Neural cell (in vitro differentiated cells): ENCODE measurements at regions not wholly inside any gene's neighbourhood (a gene's known extent, or its start where the extent isn't known, plus 50 kb on each side); places are given as distances from the start of the nearest gene placed in this dataset.

Source experiments
- H2AFZ ChIP-seq: fragments of 200-600, 300-800 bp; sonication (generic), shearing (Covaris generic); 2 replicates; pipeline ENCODE4 v1.6.0; 2014; ENCODE audit warnings: low read depth, mild to moderate bottlenecking, antibody characterized with exemption, low read length, moderate library complexity
- H3F3A ChIP-seq: fragments of 200-600 bp; shearing (Covaris generic); 2 replicates; pipeline ENCODE4 v1.6.1; 2016; ENCODE audit warnings: mild to moderate bottlenecking, moderate library complexity, mixed read lengths, antibody characterized with exemption, low read length; ENCODE audit not compliant: insufficient read depth, poor library complexity, severe bottlenecking
- H3K27ac ChIP-seq: fragments of 200-600, 300-800 bp; sonication (generic), shearing (Covaris generic); 2 replicates; pipeline ENCODE4 v1.5.1; 2014; ENCODE audit warnings: mild to moderate bottlenecking, low read length, moderate library complexity
- H3K27me3 ChIP-seq: fragments of 300-800, 200-600 bp; sonication (generic), shearing (Covaris generic); 2 replicates; pipeline ENCODE4 v1.6.0; 2014; ENCODE audit warnings: mild to moderate bottlenecking, low read depth, low read length, moderate library complexity; ENCODE audit not compliant: insufficient read depth
- H3K36me3 ChIP-seq: fragments of 300-800, 200-600 bp; sonication (generic), shearing (Covaris generic); 2 replicates; pipeline ENCODE4 v1.5.1; 2014; ENCODE audit warnings: mild to moderate bottlenecking, antibody characterized with exemption, low read length, moderate library complexity; ENCODE audit not compliant: insufficient read depth
- H3K4me2 ChIP-seq: fragments of 300-800, 200-600 bp; sonication (generic), shearing (Covaris generic); 2 replicates; pipeline ENCODE4 v1.6.0; 2014; ENCODE audit warnings: mild to moderate bottlenecking, low read length
- H3K4me3 ChIP-seq: fragments of 300-800, 200-600 bp; sonication (generic), shearing (Covaris generic); 2 replicates; pipeline ENCODE4 v1.5.1; 2014; ENCODE audit warnings: mild to moderate bottlenecking, low read length, moderate library complexity
- H3K79me2 ChIP-seq: fragments of 200-600 bp; shearing (Covaris generic); replicated peaks from 2 replicates; pipeline ENCODE4 v1.6.0; 2014; ENCODE audit warnings: mild to moderate bottlenecking, low read length, moderate library complexity; ENCODE audit not compliant: insufficient read depth
- H3K9ac ChIP-seq: fragments of 300-800, 200-600 bp; sonication (generic), shearing (Covaris generic); 2 replicates; pipeline ENCODE4 v1.6.1; 2016; ENCODE audit warnings: mild to moderate bottlenecking, low read length, mixed read lengths
- H3K9me2 ChIP-seq: fragments of 200-600 bp; shearing (Covaris generic); 2 replicates; pipeline ENCODE4 v1.6.1; 2016; ENCODE audit warnings: mild to moderate bottlenecking, low read length, mixed read lengths; ENCODE audit not compliant: insufficient read depth
- H3K9me3 ChIP-seq: fragments of 200-600, 300-800 bp; sonication (generic), shearing (Covaris generic); 2 replicates; pipeline ENCODE4 v1.6.1; 2016; ENCODE audit warnings: mild to moderate bottlenecking, mixed run types, low read length, moderate library complexity, mixed read lengths
- H4K20me1 ChIP-seq: fragments of 200-600 bp; shearing (Covaris generic); 2 replicates; pipeline ENCODE4 v1.6.1; 2016; ENCODE audit warnings: mild to moderate bottlenecking, mixed run types; ENCODE audit not compliant: insufficient read depth
- CTCF ChIP-seq: fragments of 450-650 bp; IDR thresholded peaks from 2 replicates; pipeline ENCODE4 v1.5.1; 2014; ENCODE audit warnings: antibody characterized with exemption, mild to moderate bottlenecking, moderate library complexity; ENCODE audit not compliant: poor library complexity, severe bottlenecking
- EP300 ChIP-seq: fragments of 450-650 bp; conservative IDR thresholded peaks from 2 replicates; pipeline ENCODE4 v1.6.1; 2014; ENCODE audit warnings: antibody characterized with exemption, mild to moderate bottlenecking, moderate library complexity; ENCODE audit not compliant: poor library complexity, severe bottlenecking
- EZH2 ChIP-seq: fragments of 200-600, 300-800 bp; shearing (Covaris generic), sonication (generic); IDR thresholded peaks from 2 replicates; pipeline ENCODE4 v1.6.1; 2014; ENCODE audit warnings: antibody characterized with exemption, low read length, borderline replicate concordance, mild to moderate bottlenecking; ENCODE audit not compliant: insufficient read depth, poor library complexity, severe bottlenecking
- MXI1 ChIP-seq: fragments of 450-650 bp; conservative IDR thresholded peaks from 2 replicates; pipeline ENCODE4 v1.6.1; 2014; ENCODE audit warnings: antibody characterized with exemption, mild to moderate bottlenecking; ENCODE audit not compliant: poor library complexity, severe bottlenecking
- POLR2AphosphoS5 ChIP-seq: IDR thresholded peaks from 2 replicates; pipeline ENCODE4 v1.6.1; 2012
- RAD21 ChIP-seq: fragments of 450-650 bp; conservative IDR thresholded peaks from 2 replicates; pipeline ENCODE4 v1.6.1; 2014; ENCODE audit warnings: antibody characterized with exemption, mild to moderate bottlenecking, moderate library complexity
- REST ChIP-seq: IDR thresholded peaks from 2 replicates; pipeline ENCODE4 v1.6.1; 2012; ENCODE audit warnings: borderline replicate concordance
- SMC3 ChIP-seq: fragments of 450-650 bp; conservative IDR thresholded peaks from 2 replicates; pipeline ENCODE4 v1.6.1; 2014; ENCODE audit warnings: antibody characterized with exemption, mild to moderate bottlenecking, moderate library complexity; ENCODE audit not compliant: poor library complexity
- TAF1 ChIP-seq: IDR thresholded peaks from 2 replicates; pipeline ENCODE4 v1.6.1; 2012; ENCODE audit warnings: low read depth

GRCh38 chr5:66324357-66324756 is 180.3 kb downstream of the SREK1 start:
- no peaks in the 10 kb centered on the region for H3K27me3 ChIP-seq
- no peak overlapping the region for H3K4me2 ChIP-seq
- H3K27ac ChIP-seq = no peak overlapping the region
- H3K4me3 ChIP-seq = no peak overlapping the region
- H3K79me2 ChIP-seq = no peaks in the 10 kb centered on the region
- no peaks in the 10 kb centered on the region for H4K20me1 ChIP-seq
- no peaks in the 10 kb centered on the region for H3K9me3 ChIP-seq
- no peaks in the 10 kb centered on the region for H3K36me3 ChIP-seq
- no peak overlapping the region for H2AFZ ChIP-seq
- TF ChIP-seq EZH2 = no peak
- no peak for TF ChIP-seq TAF1
- no peak for TF ChIP-seq POLR2AphosphoS5
- no peak for TF ChIP-seq EP300
- TF ChIP-seq CTCF = no peak
- no peak for TF ChIP-seq MXI1
- TF ChIP-seq SMC3 = no peak
- TF ChIP-seq REST = no peak
- TF ChIP-seq RAD21 = no peak
- no peak overlapping the region for H3K9ac ChIP-seq
- H3F3A ChIP-seq = no peaks in the 10 kb centered on the region
- H3K9me2 ChIP-seq = no peaks in the 10 kb centered on the region

GRCh38 chr5:66326276-66326675 is 182.2 kb downstream of the SREK1 start:
- Histone ChIP-seq H4K20me1 (no peaks in the 10 kb centered on the region), H3K9me2 (no peaks in the 10 kb centered on the region), H3K4me3 (no peak overlapping the region), H3K9me3 (no peaks in the 10 kb centered on the region), H3F3A (no peaks in the 10 kb centered on the region), H3K27ac (no peak overlapping the region), H3K79me2 (no peaks in the 10 kb centered on the region), H3K4me2 (no peak overlapping the region), H3K36me3 (no peaks in the 10 kb centered on the region), H3K27me3 (no peaks in the 10 kb centered on the region), H2AFZ (no peak overlapping the region), H3K9ac (no peak overlapping the region)
- no peak for TF ChIP-seq RAD21

- H3K36me3 ChIP-seq = no peaks in the 10 kb centered on the region
- no peak overlapping the region for H3K27ac ChIP-seq
- H3K79me2 ChIP-seq = no peaks in the 10 kb centered on the region
- no peaks in the 10 kb centered on the region for H4K20me1 ChIP-seq
- H3K4me3 ChIP-seq = no peak overlapping the region
- no peaks in the 10 kb centered on the region for H3K27me3 ChIP-seq
- no peak for TF ChIP-seq TAF1
- no peak for TF ChIP-seq RAD21
- no peak for TF ChIP-seq MXI1
- no peak for TF ChIP-seq REST
- TF ChIP-seq CTCF = no peak
- TF ChIP-seq SMC3 = no peak
- no peak for TF ChIP-seq POLR2AphosphoS5
- no peak for TF ChIP-seq EP300
- TF ChIP-seq EZH2 = no peak
- H3K9ac ChIP-seq = no peak overlapping the region
- no peaks in the 10 kb centered on the region for H3K9me2 ChIP-seq
- H3K9me3 ChIP-seq = no peaks in the 10 kb centered on the region
- no peak overlapping the region for H3K4me2 ChIP-seq
- no peak overlapping the region for H2AFZ ChIP-seq
- H3F3A ChIP-seq = no peaks in the 10 kb centered on the region
Measured at GRCh38 chr5:66327008-66327407, 182.9 kb downstream of the SREK1 start.
